ENCODE measurements at regions not wholly inside any gene's neighbourhood (a gene's known extent, or its start where the extent isn't known, plus 50 kb on each side); places are given as distances from the start of the nearest gene placed in this dataset.

DNA sequence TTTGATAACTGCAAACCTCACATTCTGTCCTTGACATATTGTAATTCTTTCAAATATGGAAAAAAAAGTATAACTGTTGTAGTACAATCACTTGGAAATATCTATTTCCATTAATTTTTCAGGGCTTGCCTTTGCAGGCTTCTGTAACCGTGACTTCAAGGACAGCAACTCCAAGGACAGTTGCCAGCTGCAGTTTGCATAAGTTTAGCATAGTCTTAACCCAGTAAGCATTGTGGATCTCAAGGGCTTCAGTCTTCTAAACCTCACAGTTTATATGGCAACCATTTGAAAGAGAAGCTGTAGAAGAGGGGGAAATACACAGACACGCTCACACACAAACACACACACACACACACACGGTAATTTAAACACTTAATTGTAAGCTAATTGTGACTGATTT is 112.8 kb upstream of the GPR149 start:
- TF ChIP-seq, protein P1, sequence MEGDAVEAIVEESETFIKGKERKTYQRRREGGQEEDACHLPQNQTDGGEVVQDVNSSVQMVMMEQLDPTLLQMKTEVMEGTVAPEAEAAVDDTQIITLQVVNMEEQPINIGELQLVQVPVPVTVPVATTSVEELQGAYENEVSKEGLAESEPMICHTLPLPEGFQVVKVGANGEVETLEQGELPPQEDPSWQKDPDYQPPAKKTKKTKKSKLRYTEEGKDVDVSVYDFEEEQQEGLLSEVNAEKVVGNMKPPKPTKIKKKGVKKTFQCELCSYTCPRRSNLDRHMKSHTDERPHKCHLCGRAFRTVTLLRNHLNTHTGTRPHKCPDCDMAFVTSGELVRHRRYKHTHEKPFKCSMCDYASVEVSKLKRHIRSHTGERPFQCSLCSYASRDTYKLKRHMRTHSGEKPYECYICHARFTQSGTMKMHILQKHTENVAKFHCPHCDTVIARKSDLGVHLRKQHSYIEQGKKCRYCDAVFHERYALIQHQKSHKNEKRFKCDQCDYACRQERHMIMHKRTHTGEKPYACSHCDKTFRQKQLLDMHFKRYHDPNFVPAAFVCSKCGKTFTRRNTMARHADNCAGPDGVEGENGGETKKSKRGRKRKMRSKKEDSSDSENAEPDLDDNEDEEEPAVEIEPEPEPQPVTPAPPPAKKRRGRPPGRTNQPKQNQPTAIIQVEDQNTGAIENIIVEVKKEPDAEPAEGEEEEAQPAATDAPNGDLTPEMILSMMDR (IDR thresholded peaks at IDR 0.05): no peak
- no peak for TF ChIP-seq POLR2A (IDR thresholded peaks at IDR 0.05)
